IMR-90 (cell line): ENCODE measurements at regions not wholly inside any gene's neighbourhood (a gene's known extent, or its start where the extent isn't known, plus 50 kb on each side); places are given as distances from the start of the nearest gene placed in this dataset.

Source experiments
- BHLHE40 ChIP-seq: fragments of 150-350 bp; IDR thresholded peaks from 2 replicates; pipeline ENCODE4 v1.6.1; 2016; ENCODE audit warnings: mild to moderate bottlenecking, low read depth, low read length
- CHD1 ChIP-seq: IDR thresholded peaks from 2 replicates; pipeline ENCODE4 v1.6.1; 2012; ENCODE audit warnings: low read depth, low read length, improper control_type of control experiment
- CTCF ChIP-seq: conservative IDR thresholded peaks from 2 replicates; pipeline ENCODE4 v1.5.1; 2012; ENCODE audit warnings: mild to moderate bottlenecking, low read depth, low read length, improper control_type of control experiment
- ELK1 ChIP-seq: fragments of 150-350 bp; IDR thresholded peaks from 2 replicates; pipeline ENCODE4 v1.6.1; 2016; ENCODE audit warnings: low read depth, mild to moderate bottlenecking, low read length, moderate library complexity, borderline replicate concordance
- MAZ ChIP-seq: IDR thresholded peaks from 2 replicates; pipeline ENCODE4 v1.6.1; 2012; ENCODE audit warnings: low read depth, mild to moderate bottlenecking, low read length, improper control_type of control experiment, moderate library complexity, borderline replicate concordance
- MXI1 ChIP-seq: IDR thresholded peaks from 2 replicates; pipeline ENCODE4 v1.6.1; 2012; ENCODE audit warnings: low read depth, mild to moderate bottlenecking, low read length, moderate library complexity, borderline replicate concordance
- POLR2A ChIP-seq: IDR thresholded peaks from 2 replicates; pipeline ENCODE4 v1.6.1; 2012; ENCODE audit warnings: mild to moderate bottlenecking, low read depth, low read length
- SMC3 ChIP-seq: fragments of 150-350 bp; IDR thresholded peaks from 2 replicates; pipeline ENCODE4 v1.6.1; 2016; ENCODE audit warnings: low read depth, mild to moderate bottlenecking, antibody characterized with exemption, low read length, moderate library complexity
- USF2 ChIP-seq: fragments of 150-350 bp; IDR thresholded peaks from 2 replicates; pipeline ENCODE4 v1.6.1; 2017; ENCODE audit warnings: mild to moderate bottlenecking, antibody characterized with exemption, low read length, low read depth

GRCh38 chr6:130666786-130667185, 160.4 kb upstream of the SMLR1 start:
- TF ChIP-seq CTCF (no peak), POLR2A (no peak), BHLHE40 (no peak), CHD1 (no peak), USF2 (no peak), ELK1 (no peak), MXI1 (no peak), SMC3 (no peak), MAZ (no peak)
